ENCODE measurements at regions not wholly inside any gene's neighbourhood (a gene's known extent, or its start where the extent isn't known, plus 50 kb on each side); places are given as distances from the start of the nearest gene placed in this dataset.

DNA sequence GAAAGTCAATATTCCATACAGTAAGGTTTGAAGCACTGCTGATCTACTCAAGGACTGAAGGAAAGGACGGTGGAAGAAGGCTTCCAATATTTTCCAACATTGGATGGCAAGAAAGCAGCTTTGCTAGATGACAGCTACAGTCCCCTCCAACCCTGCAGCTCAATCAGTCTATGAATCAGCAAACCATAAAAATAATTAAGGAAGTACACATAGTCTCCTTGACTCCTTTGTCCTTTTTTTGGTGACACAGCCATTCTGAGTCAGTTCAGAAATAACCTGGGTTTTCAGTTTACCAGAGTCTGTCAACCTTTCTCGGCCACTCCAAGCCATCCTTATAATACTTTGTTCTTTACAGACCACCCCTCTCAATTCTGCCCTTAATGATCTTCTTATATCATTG is 232.5 kb downstream of the IBTK start:
- no peak for FAIRE-seq
- DNase-seq (ENCODE audit: low spot score), result no peak

DNA sequence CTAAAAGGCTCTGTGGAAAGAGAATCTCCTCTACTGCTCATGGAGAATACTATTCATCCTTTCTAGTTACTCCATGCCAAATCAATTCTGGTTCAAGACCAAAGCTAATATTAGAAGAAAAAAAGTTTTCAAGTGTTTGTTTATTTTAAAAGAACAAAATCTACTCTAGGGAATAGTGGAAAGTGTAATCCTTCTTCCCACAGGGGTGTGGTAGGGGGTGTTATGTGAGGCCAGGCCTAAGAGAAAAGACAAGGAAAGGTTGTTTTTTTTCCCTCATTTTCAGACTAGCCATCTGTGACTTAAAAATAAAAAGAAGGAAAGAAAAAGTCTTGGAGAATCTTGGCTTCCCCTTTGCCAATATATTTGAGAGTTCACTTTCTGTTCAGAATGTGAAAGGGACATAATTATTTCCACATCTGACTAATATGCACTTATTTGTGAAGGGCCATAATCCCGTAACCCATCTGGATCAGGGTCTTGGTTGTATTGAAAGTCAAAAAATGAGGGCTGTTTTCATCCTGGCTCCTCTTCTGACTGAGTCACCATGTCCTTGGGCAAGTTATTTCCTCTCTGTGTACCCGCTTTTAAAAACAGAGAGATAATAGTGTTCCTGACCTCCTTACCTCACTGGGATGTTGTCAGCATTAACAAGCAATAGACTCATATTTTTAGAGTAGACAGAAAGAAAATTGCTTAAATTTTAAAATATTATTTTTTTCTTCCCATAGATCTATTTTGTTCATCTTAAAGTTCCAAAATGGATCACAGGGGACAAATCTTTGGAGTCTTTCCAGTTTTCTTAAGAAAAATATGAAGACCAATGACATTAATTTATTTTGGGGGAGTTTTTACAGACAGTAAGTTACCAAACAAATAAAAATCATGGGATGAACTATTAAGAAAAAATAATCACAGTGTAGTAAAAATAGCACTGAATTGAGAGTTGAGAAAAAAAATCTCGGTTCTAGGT is 233.7 kb downstream of the IBTK start:
- DNase-seq (ENCODE audit: low spot score) (no peak), FAIRE-seq (no peak)

DNA sequence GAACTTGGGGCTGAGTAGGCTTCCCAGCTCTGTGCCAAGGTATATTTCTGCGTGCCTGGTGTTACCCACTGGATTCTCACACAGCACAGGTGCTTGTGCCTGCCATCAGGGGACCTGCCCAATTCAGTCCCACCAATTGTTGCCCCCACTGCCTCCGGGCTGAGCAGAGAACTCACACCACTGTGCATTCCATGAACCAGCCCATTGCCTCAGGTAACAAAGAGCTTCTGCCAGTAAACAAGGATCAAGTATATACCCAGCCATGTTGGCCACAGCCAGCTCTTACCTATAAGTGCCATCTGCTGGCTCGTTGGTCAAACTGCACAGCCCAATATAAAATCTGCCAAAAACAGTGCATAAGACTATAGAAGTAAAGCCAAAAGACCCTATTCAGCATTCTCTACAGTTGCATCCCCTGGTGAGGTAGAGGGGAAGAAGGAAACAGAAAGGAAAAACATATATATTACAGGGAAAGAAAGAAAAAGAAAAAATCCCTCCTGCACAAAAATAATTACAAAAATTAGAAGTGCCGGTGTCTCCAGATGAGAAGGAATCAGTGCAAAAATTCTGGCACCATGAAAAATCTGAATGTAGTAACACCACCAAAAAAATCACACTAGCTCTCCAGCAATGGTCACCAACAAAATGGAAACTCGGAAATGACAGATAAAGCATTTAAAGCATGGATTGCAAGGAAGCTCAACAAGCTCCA is 241.4 kb downstream of the IBTK start:
- no peak for DNase-seq (ENCODE audit: low spot score)
- no peak for FAIRE-seq

DNA sequence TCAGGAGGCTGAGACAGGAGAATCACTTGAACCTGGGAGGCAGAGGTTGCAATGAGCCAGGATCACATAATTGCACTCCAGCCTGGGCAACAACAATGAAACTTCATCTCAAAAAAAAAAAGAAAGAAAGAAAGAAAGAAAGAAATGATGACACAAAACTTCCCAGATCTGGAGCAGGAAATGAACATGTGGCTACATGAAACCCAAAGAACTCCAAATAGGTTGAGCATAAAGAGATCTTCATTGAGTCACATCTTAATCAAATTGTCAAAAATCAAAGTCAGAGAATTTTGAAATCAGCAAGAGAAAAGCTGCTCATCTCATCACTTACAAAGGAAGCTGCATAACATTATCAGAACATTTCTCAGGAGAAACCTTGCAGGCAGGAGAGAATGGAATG is 247.0 kb downstream of the IBTK start:
- DNase-seq (ENCODE audit: low spot score) (no peak), FAIRE-seq (no peak)

DNA sequence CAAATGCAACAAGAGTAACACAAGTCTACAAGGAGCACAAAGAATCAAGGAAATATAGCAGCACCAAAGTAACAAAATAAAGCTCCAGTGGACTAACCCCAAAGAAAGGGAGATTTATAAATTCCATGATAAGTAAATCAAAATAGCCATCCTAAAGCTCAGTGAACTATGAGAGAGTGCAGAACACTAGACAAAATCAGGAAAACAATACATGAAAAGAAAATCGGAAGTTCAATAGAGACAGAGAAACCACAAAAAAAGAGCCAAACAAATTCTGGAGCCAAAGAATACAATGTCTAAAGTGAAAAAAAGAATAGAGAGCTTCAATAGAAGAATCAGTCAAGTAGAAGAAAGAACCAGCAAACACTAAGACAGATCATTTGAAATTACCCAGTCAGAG is 247.3 kb upstream of the TENT5A start:
- DNase-seq (ENCODE audit: low spot score), result no peak
- no peak for FAIRE-seq

DNA sequence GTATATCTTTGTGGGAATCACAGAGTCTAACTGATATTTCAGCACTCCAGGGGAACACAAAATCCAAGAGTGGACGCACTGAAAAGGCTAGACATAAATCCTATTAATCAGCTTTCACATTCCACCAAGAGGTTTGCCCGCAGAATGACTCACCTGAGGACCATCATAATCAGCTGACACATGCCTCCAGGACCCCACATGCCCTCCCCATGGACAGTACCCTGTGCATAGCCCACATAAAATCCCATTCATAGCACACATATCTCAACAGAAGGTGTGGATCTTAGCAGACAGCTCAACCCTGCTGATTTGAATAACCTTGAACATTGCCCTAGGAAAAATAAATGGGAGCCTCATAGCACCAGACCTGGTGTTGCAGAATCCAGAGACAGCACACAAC is 246.8 kb upstream of the TENT5A start:
- no peak for FAIRE-seq

DNA sequence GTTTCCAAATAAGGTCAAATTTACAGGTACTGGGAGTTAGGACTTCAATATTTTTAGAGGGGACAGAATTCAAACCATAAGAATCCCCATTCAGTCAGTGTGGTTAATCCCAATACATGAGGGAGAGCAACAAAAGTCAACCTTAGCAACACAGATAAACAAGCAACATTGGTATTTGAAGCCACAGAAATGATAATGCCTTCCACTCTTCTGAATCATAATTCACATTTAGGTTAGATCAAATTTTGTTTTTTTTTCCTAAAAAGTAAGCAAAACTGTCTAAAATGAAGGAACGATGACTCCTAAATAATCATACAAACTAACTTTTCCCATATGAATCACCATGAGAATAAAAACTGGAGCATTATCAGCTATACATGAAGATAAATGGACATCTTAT is 246.0 kb upstream of the TENT5A start:
- DNase-seq (ENCODE audit: low spot score) (no peak), FAIRE-seq (no peak)

More for the DNA sequence above, 246.8 kb upstream of the TENT5A start:
- DNase-seq (ENCODE audit: low spot score), result peak; percentile 7

DNA sequence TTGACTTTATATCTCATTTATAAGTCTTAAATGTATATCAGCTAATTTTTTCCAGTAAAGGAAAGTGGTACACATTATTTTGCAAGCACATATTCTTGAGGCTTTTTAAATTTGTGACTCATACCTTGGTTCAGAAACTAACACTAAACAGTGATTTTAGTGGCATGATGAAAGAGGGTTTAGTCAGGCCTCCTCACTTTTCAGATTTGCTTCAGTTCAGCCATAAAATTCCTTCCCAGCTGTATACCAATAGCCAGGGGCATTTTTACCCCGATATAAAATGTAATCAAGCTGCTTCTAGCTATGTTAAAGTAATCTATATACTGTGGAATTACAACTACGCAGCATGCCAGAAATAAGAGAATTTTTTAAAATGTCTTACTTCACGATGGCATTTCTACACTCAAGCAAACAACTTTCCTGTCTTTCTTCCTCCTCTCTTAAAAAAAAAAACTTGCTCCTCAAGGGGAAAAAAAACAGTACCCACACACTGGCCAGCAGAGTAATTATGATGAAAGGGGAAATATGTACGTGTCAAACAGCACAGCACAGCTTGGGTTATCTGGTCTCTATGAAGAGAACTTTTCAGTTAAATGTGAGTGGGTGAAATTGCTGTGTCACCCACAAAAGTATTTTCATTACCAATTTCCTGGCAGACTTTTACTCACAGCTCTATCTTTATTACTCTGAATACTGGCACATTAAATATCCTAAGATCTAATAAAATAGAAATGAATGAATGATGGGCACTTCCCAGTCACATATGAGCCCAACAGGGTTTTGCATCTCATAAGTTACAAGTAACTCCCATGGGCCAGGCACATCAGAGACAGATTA is 244.8 kb upstream of the TENT5A start:
- no peak for DNase-seq (ENCODE audit: low spot score)
- no peak for FAIRE-seq

DNA sequence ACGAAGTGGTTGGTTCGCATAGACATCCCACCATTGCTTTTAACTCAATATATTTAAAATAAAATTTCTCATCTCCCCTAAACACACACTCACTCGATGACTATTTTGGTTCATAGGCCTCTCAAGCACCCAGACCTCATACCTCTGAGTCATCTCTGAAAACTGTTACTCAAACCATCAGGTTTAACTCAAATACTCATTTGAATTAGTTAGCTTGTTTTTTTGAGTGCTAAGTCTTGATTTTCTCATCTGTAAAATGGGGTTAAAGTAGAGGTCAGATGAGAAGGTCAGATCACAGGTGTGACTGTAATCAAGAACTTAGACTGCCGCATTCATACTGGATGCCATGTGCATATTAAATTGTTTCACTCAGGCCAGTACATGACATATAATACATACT is 243.9 kb upstream of the TENT5A start:
- DNase-seq (ENCODE audit: low spot score), result no peak
- no peak for FAIRE-seq

DNA sequence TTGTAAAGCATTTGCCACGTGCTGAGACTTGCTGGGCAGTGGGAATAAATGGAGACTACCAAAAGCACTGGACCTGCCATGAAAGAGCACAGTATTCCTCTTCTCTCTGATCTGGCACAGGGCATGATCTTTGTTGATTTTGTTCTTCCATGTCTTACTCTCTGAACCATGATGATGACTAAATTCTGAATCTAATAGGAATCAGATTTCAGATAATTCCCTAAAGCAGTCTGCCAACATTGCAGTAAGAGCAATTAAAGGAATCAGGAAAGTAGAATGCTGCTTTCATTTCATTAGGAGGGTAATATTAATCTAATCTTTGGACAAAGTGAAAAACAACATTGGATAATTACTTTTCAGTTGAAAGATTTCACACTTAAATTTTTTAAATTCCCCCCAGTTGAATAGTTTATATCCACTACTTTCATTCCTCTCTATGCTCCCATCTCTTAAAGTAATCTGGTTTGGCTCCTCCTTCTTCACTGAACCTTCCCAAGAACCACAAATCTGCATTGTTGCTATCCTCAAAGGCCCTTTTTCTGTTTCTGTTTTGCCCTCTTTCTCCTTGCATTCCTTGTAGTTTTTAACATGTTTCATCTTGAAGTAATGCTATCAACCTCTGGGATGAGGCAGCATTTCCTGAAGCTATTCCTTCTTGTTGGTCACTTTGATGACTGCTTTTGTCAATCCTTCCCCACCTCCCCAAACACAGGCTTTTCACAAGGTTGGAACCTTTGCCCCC is 243.2 kb upstream of the TENT5A start:
- no peak for DNase-seq (ENCODE audit: low spot score)
- FAIRE-seq, result no peak

DNA sequence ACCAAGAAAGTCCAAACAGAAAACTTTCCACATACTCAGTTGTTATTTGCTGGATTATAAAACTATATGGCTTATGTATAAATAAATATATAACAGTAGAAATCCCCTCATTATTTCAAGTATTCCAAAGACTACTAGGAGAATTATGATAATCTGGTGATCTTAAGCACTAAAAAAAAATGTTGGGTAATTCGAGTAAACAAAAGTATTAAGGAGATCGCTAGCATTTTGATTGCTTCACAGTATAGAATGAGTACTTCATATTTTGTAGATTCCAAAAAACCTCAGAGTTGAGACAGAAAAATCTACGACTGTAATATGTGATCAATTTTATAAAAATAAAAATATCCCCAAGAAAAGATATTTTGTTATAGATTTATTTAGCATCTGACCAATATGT is 236.4 kb upstream of the TENT5A start:
- DNase-seq (ENCODE audit: low spot score) (no peak), FAIRE-seq (no peak)

DNA sequence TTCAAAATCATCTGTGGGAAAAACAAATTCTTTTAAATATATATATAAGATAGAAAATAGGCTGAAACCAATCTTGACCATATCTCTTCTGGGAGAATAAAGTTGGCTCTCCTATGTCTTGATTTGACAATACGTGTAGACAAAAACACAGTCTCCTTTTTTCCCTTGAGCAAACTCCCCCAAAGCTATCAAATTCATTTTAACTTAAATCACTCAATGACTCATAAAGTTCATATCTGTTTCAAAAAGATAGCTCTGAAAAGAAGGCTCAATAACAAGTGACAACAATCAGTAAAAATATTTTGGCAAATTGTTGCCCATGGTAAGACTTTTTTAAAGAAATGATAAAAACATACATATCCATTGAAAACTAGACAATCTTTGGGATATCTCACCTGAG is 236.0 kb upstream of the TENT5A start:
- DNase-seq (ENCODE audit: low spot score) (no peak), FAIRE-seq (no peak)

DNA sequence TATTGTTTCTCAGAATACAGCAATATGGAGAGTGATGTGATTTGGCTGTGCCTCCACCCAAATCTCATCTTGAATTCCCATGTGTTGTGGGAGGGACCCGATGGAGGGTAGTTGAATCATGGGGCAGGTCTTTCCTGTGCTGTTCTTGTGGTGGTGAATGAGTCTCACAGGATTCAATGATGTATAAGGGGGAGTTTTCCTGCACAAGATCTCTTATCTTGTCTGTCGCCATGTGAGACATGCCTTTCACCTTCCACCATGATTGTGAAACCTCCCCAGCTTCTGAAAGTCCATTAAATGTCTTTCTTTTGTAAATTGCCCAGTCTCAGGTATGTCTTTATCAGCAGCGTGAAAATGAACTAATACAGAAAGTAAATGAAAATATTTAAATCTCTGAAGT is 234.8 kb upstream of the TENT5A start:
- FAIRE-seq (no peak), DNase-seq (ENCODE audit: low spot score) (no peak)

DNA sequence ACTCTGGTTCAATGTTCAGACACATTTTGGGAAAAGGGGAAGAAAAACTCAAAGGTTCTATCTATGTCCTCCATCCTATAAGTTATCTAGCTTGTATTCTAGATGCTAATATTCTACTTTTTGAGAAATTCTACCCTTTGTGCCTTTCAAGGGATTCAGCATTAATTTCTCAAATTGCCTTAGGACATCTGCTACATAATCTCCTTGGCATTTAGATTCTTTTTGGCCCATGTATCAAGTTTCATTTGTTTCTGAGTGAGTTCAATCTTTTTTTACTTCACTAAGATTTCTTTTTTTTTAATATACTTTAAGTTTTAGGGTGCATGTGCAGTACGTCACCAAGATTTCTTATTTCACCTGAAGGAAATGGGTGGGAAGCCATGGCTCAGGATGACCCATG is 232.7 kb upstream of the TENT5A start:
- DNase-seq (ENCODE audit: low spot score), result no peak

DNA sequence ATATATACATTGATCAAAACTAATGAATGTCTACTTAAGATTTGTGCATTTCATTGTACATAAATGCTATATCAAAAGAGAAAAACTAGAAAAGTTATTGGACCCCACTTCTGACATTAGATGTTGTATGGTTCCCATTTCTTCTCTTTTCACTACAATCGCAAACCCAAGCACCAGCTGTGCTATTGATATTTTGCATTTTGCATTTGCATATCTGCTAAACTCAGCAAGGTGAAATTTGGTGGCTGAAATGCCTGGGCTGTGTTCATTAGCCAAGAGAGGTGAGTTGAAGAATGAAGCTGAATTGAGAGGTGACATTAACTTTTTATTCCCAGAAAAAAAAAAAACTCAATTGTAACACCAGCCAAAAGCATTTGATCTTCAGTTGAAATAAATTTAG is 232.1 kb upstream of the TENT5A start:
- DNase-seq (ENCODE audit: low spot score) (no peak), FAIRE-seq (no peak)

More for the DNA sequence above, 232.7 kb upstream of the TENT5A start:
- no peak for FAIRE-seq

DNA sequence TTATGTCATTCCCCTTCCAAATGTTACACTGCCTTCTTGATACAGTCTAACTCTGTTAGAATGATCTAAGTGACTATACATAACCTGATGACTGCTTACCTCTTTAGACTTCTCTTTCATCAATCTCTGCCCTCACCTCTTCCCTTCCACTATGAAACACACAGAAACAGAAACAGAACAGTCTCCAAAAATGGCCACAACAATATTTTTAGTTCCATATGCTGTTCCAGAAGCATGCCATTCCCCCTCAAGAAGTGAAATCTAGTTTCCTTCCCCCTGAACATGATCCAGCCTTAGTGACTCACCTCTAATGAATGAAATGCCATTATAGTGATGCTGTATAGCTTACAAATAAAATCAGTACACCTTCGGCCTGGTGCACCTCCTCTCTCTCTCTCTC is 229.3 kb upstream of the TENT5A start:
- DNase-seq (ENCODE audit: low spot score) (peak; percentile 32), FAIRE-seq (peak; percentile 37)

DNA sequence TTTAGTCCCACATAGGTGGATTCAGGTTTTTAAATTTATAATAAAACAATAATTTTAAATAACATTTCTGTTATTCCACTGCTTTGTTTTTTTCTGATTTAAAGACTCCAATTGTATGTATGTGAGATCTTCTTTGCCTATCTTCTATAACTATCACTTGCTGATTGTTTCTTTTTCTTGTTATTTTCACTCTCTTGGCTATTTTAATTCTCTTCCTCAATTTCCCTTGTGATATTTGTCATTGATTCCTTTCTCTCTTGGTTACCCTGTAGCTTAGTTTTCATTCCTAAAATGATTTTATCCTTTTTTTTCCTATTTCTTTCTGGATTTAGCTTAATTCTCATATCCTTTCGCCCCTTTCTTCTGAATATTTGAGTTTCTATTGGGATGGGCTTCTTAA is 227.3 kb upstream of the TENT5A start:
- no peak for FAIRE-seq
- no peak for DNase-seq (ENCODE audit: low spot score)

DNA sequence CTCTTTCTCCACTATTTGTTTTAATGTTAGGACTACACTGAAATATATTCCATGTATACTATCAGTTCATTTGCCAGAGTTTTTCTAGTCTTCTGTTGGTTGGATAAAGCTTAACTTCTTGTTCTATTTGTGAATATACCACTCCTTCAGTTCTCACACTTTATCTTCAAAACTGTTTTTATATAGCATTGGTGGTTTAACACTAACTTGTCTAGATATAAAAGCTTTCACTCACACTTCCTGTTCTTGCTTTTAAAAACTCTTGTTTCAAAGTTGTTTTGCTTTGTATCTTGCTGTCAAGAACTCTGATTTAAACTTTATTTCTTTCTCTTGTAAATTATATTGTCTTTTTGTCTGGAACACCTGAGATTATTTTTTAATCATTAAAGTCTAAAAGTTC is 226.8 kb upstream of the TENT5A start:
- FAIRE-seq (no peak), DNase-seq (ENCODE audit: low spot score) (no peak)

DNA sequence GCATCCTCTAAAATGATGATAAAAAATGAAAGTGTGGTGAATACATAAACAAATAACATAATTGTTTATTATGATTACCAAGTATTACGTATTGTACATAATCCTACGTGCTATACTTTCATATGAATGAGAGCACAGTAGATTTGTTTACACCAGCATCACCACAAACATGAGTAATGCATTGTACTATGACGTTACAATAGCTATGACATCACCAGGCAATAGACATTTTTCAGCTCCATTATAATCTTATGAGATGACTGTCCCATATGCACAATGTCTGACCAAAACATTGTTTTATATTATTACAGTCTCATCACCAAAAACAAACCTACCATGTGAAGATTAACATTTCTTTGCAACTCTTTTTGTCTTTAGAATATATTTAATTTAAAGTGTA is 225.7 kb upstream of the TENT5A start:
- FAIRE-seq (no peak), DNase-seq (ENCODE audit: low spot score) (no peak)

DNA sequence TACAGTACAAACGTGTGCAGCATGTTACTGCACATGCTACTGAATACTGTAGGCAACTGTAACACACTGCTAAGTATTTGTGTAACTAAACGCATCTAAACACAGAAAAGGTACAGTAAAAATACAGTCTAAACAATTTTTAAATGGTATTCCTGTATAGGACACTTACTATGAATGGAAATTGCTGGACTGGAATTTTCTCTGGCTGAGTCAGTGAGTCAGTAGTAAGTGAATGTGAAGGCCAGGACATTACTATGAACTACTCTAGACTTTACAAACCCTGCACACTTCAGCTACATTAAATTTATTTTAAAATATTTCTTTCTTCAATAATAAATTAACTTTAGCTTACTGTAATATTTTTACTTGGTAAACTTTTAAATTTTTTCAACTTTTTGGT is 225.0 kb upstream of the TENT5A start:
- DNase-seq (ENCODE audit: low spot score), result no peak
- no peak for FAIRE-seq

DNA sequence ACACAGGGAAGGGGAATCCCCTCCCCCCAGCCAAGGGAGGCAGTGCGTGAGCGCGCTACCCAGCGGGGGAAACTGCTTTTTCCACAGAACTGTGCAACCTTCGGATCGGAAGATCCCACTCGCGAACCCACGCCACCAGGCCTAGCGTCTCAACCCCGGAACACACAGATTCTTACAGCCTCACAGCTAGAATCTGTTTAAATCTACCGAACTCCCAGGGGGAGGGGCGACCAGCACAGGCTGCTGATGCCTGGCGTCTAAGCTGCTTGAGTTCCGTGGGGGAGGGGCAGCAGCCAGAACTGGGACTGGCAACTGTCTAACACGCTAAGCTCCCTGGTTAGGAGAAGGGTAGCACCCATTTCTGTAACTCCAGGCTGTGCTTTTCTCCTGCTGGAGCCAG is 217.3 kb upstream of the TENT5A start:
- no peak for DNase-seq (ENCODE audit: low spot score)

More for the DNA sequence above, 217.3 kb upstream of the TENT5A start:
- no peak for FAIRE-seq

Data from urothelium cell line (cell line).